ENCODE measurements at regions not wholly inside any gene's neighbourhood (a gene's known extent, or its start where the extent isn't known, plus 50 kb on each side); places are given as distances from the start of the nearest gene placed in this dataset.

GRCh38 chr11:97237151-97237550 lies 847.3 kb downstream of the JRKL start:
- no peaks in the 10 kb centered on the region for H3K79me2 ChIP-seq (ENCODE audit: insufficient read depth, low read length)
- H3K9me3 Mint-ChIP-seq, result peaks cover 0 to 4% (median 0%) of the 10 kb centered on the region in 7 donors
- no peaks in the 10 kb centered on the region for H4K20me1 ChIP-seq (ENCODE audit: insufficient read depth, low read length)
- H3K4me3 Mint-ChIP-seq, result no peak overlapping the region
- no peak overlapping the region for H3K4me2 ChIP-seq (replicated peaks; ENCODE audit: extremely low read depth, low read length, poor library complexity, severe bottlenecking)
- peaks cover 0 to 3% of the 10 kb centered on the region in 2 donors for H3K9me3 ChIP-seq (replicated peaks in 1 of 2; ENCODE audit: control insufficient read depth in 1 of 2, insufficient read depth in 1 of 2, low read length in 2 of 2)
- no peak overlapping the region for H3K27ac ChIP-seq (ENCODE audit: low read depth in 1 of 2, low read length in 2 of 2)
- H3K4me3 ChIP-seq (replicated peaks in 1 of 3; ENCODE audit: low read depth in 2 of 3, low read length in 3 of 3), result no peak overlapping the region
- no peaks in the 10 kb centered on the region for H3K36me3 Mint-ChIP-seq
- intact Hi-C loops (cut with micrococcal nuclease), result no loop called here
- H3K27me3 ChIP-seq (ENCODE audit: control insufficient read depth in 2 of 2, insufficient read depth in 2 of 2, low read length in 2 of 2), result no peaks in the 10 kb centered on the region
- H3K4me1 ChIP-seq (ENCODE audit: control insufficient read depth in 1 of 2, insufficient read depth in 2 of 2, low read length in 2 of 2), result no peaks in the 10 kb centered on the region
- no peak for DNase-seq
- no peaks in the 10 kb centered on the region for H3K4me1 Mint-ChIP-seq
- no peaks in the 10 kb centered on the region for H3K36me3 ChIP-seq (replicated peaks in 1 of 2; ENCODE audit: control insufficient read depth in 1 of 2, insufficient read depth in 2 of 2, low read length in 2 of 2)
- no peak for TF ChIP-seq CTCF (IDR thresholded peaks at IDR 0.05)
- no peak overlapping the region for H3K27ac Mint-ChIP-seq
- WGBS (ENCODE audit: insufficient coverage), result no CpG with 5 or more reads among the region's 2 CpGs
- H2AFZ ChIP-seq (ENCODE audit: insufficient read depth, low read depth, low read length, poor library complexity, severe bottlenecking), result no peak overlapping the region
- no peaks in the 10 kb centered on the region for H3K27me3 Mint-ChIP-seq (ENCODE audit: low read depth in 3 of 3)
- no peak overlapping the region for H3K9ac ChIP-seq (ENCODE audit: insufficient read depth, low read length, poor library complexity, severe bottlenecking)

- DNase-seq, result no peak
- no peaks in the 10 kb centered on the region for H3K27me3 Mint-ChIP-seq (ENCODE audit: low read depth in 3 of 3)
These were observed 857.8 kb downstream of the JRKL start for GRCh38 chr11:97247601-97248000.

More at GRCh38 chr11:97247601-97248000, 857.8 kb downstream of the JRKL start:
- no peak overlapping the region for H3K4me3 ChIP-seq (replicated peaks in 1 of 3; ENCODE audit: low read depth in 2 of 3, low read length in 3 of 3)
- H3K36me3 ChIP-seq (replicated peaks in 1 of 2; ENCODE audit: control insufficient read depth in 1 of 2, insufficient read depth in 2 of 2, low read length in 2 of 2), result no peaks in the 10 kb centered on the region
- H3K27me3 ChIP-seq (ENCODE audit: control insufficient read depth in 2 of 2, insufficient read depth in 2 of 2, low read length in 2 of 2), result no peaks in the 10 kb centered on the region
- H3K4me2 ChIP-seq (replicated peaks; ENCODE audit: extremely low read depth, low read length, poor library complexity, severe bottlenecking), result no peak overlapping the region
- H3K4me1 ChIP-seq (ENCODE audit: control insufficient read depth in 1 of 2, insufficient read depth in 2 of 2, low read length in 2 of 2), result no peaks in the 10 kb centered on the region
- no peaks in the 10 kb centered on the region for H4K20me1 ChIP-seq (ENCODE audit: insufficient read depth, low read length)
- peaks cover 2 to 11% (median 5%) of the 10 kb centered on the region in 7 donors for H3K9me3 Mint-ChIP-seq
- peaks cover 4 to 15% of the 10 kb centered on the region in 2 donors for H3K9me3 ChIP-seq (replicated peaks in 1 of 2; ENCODE audit: control insufficient read depth in 1 of 2, insufficient read depth in 1 of 2, low read length in 2 of 2)
- no peak for TF ChIP-seq CTCF (IDR thresholded peaks at IDR 0.05)
- no peak overlapping the region for H2AFZ ChIP-seq (ENCODE audit: insufficient read depth, low read depth, low read length, poor library complexity, severe bottlenecking)
- H3K4me1 Mint-ChIP-seq, result no peaks in the 10 kb centered on the region
- no peak overlapping the region for H3K27ac Mint-ChIP-seq
- H3K9ac ChIP-seq (ENCODE audit: insufficient read depth, low read length, poor library complexity, severe bottlenecking), result no peak overlapping the region
- no peak overlapping the region for H3K27ac ChIP-seq (ENCODE audit: low read depth in 1 of 2, low read length in 2 of 2)
- no peaks in the 10 kb centered on the region for H3K79me2 ChIP-seq (ENCODE audit: insufficient read depth, low read length)
- no peak overlapping the region for H3K4me3 Mint-ChIP-seq
- 100% methylated on average over 2 of the region's 3 CpGs for WGBS (ENCODE audit: insufficient coverage)
- intact Hi-C loops (cut with micrococcal nuclease), result no loop called here
- no peaks in the 10 kb centered on the region for H3K36me3 Mint-ChIP-seq

All from CD14-positive monocyte (primary cell).